WTC11 (cell line): ENCODE measurements at regions not wholly inside any gene's neighbourhood (a gene's known extent, or its start where the extent isn't known, plus 50 kb on each side); places are given as distances from the start of the nearest gene placed in this dataset.

Experiments used
- ATAC-seq: fragments of 200-7000 bp; cut with Tn5 transposase; 2 replicates; pipeline ENCODE4 v1.10.0; 2021; ENCODE audit warnings: mild to moderate bottlenecking, moderate library complexity
- CTCF ChIA-PET: fragments of 300-600 bp; sonication (Branson Sonifier 250); formaldehyde crosslinking; loops from one replicate; lab custom pipeline; 2021; ENCODE audit warnings: antibody characterized with exemption; lab: Charles Lee
- POLR2A ChIA-PET: fragments of 350-600 bp; sonication (Branson Sonifier 250); formaldehyde crosslinking; loops from one replicate; lab custom pipeline; 2021; ENCODE audit warnings: antibody characterized with exemption; lab: Charles Lee
- DNase-seq: peaks from one replicate; pipeline ENCODE4 v3.0.0; 2021; ENCODE audit warnings: low spot score
- H3K27ac Mint-ChIP-seq: 2 replicates; pipeline ENCODE4 v1.8.0; 2021; ENCODE audit warnings: mixed read lengths
- H3K27me3 Mint-ChIP-seq: 2 replicates; pipeline ENCODE4 v1.8.0; 2021; ENCODE audit warnings: low read depth, mild to moderate bottlenecking, moderate library complexity, mixed read lengths
- H3K36me3 Mint-ChIP-seq: 2 replicates; pipeline ENCODE4 v1.8.0; 2021; ENCODE audit warnings: mixed read lengths
- H3K4me1 Mint-ChIP-seq: 2 replicates; pipeline ENCODE4 v1.8.0; 2022; ENCODE audit warnings: mixed read lengths
- H3K4me3 Mint-ChIP-seq: 2 replicates; pipeline ENCODE4 v1.8.0; 2021; ENCODE audit warnings: mild to moderate bottlenecking, moderate library complexity, mixed read lengths
- H3K9me3 Mint-ChIP-seq: 2 replicates; pipeline ENCODE4 v1.8.0; 2021; ENCODE audit warnings: mixed read lengths
- CBFB ChIP-seq: sonication (generic); formaldehyde crosslinking; IDR thresholded peaks from 2 replicates; pipeline ENCODE4 v1.8.1; 2022; ENCODE audit warnings: mild to moderate bottlenecking, low read depth, missing genetic modification reagents
- CREB1 ChIP-seq: sonication (generic); formaldehyde crosslinking; IDR thresholded peaks from 2 replicates; pipeline ENCODE4 v1.8.0; 2023; ENCODE audit warnings: mild to moderate bottlenecking, missing genetic modification reagents
- GRHL2 ChIP-seq: fragments of 250-450 bp; sonication (Bioruptor Pico); IDR thresholded peaks from 2 replicates; pipeline ENCODE4 v1.8.0; 2022; ENCODE audit warnings: mild to moderate bottlenecking, moderate library complexity; ENCODE audit not compliant: insufficient replicate concordance, severe bottlenecking
- KAT7 ChIP-seq: sonication (generic); formaldehyde crosslinking; IDR thresholded peaks from 2 replicates; pipeline ENCODE4 v1.8.1; 2023; ENCODE audit warnings: missing genetic modification reagents, mild to moderate bottlenecking, borderline replicate concordance
- MLX ChIP-seq: sonication (generic); formaldehyde crosslinking; IDR thresholded peaks from 2 replicates; pipeline ENCODE4 v1.8.1; 2023; ENCODE audit warnings: mild to moderate bottlenecking, missing genetic modification reagents, moderate library complexity
- MYBL2 ChIP-seq: sonication (generic); formaldehyde crosslinking; IDR thresholded peaks from 2 replicates; pipeline ENCODE4 v1.8.1; 2023; ENCODE audit warnings: mild to moderate bottlenecking, moderate library complexity, missing genetic modification reagents
- NFATC4 ChIP-seq: fragments of 250-450 bp; sonication (Bioruptor Pico); IDR thresholded peaks from 2 replicates; pipeline ENCODE4 v1.9.0; 2021; ENCODE audit warnings: mild to moderate bottlenecking
- NFE2L1 ChIP-seq: sonication (generic); formaldehyde crosslinking; IDR thresholded peaks from 2 replicates; pipeline ENCODE4 v1.8.1; 2023; ENCODE audit warnings: missing genetic modification reagents
- NR1H2 ChIP-seq: sonication (generic); formaldehyde crosslinking; IDR thresholded peaks from 2 replicates; pipeline ENCODE4 v1.9.0; 2021; ENCODE audit warnings: mild to moderate bottlenecking, moderate library complexity, missing genetic modification reagents
- PREB ChIP-seq: sonication (generic); formaldehyde crosslinking; IDR thresholded peaks from 2 replicates; pipeline ENCODE4 v1.8.1; 2022; ENCODE audit warnings: mild to moderate bottlenecking, missing genetic modification reagents, moderate library complexity, borderline replicate concordance
- SOX15 ChIP-seq: fragments of 250-450 bp; sonication (Bioruptor Pico); IDR thresholded peaks from 2 replicates; pipeline ENCODE4 v1.9.0; 2021; ENCODE audit warnings: mild to moderate bottlenecking
- TEAD1 ChIP-seq: sonication (generic); formaldehyde crosslinking; IDR thresholded peaks from 2 replicates; pipeline ENCODE4 v1.8.0; 2022; ENCODE audit warnings: mild to moderate bottlenecking, missing genetic modification reagents
- ZNF121 ChIP-seq: sonication (generic); formaldehyde crosslinking; IDR thresholded peaks from 2 replicates; pipeline ENCODE4 v1.8.0; 2023; ENCODE audit warnings: missing genetic modification reagents
- ZNF138 ChIP-seq: sonication (generic); formaldehyde crosslinking; conservative IDR thresholded peaks from 2 replicates; pipeline ENCODE4 v1.8.1; 2022; ENCODE audit warnings: mild to moderate bottlenecking, moderate library complexity, missing genetic modification reagents
- ZSCAN18 ChIP-seq: fragments of 250-450 bp; sonication (Bioruptor Pico); IDR thresholded peaks from 2 replicates; pipeline ENCODE4 v2.1.2; 2022; ENCODE audit warnings: mild to moderate bottlenecking, moderate library complexity
- TF ChIP-seq, protein P1 (sequence below): fragments of 250-450 bp; sonication (Bioruptor Pico); IDR thresholded peaks from 2 replicates; pipeline ENCODE4 v1.9.0; 2021; ENCODE audit warnings: mild to moderate bottlenecking
- TF ChIP-seq, protein P2 (sequence below): sonication (generic); formaldehyde crosslinking; conservative IDR thresholded peaks from 2 replicates; pipeline ENCODE4 v1.8.1; 2022; ENCODE audit warnings: mild to moderate bottlenecking, missing genetic modification reagents
- TF ChIP-seq, protein P3 (sequence below): sonication (generic); formaldehyde crosslinking; conservative IDR thresholded peaks from 2 replicates; pipeline ENCODE4 v1.8.1; 2023; ENCODE audit warnings: mild to moderate bottlenecking, low read depth, missing genetic modification reagents, moderate library complexity
- TF ChIP-seq, protein P4 (sequence below): sonication (generic); formaldehyde crosslinking; IDR thresholded peaks from 2 replicates; pipeline ENCODE4 v1.8.0; 2023; ENCODE audit warnings: mild to moderate bottlenecking, missing genetic modification reagents

DNA sequence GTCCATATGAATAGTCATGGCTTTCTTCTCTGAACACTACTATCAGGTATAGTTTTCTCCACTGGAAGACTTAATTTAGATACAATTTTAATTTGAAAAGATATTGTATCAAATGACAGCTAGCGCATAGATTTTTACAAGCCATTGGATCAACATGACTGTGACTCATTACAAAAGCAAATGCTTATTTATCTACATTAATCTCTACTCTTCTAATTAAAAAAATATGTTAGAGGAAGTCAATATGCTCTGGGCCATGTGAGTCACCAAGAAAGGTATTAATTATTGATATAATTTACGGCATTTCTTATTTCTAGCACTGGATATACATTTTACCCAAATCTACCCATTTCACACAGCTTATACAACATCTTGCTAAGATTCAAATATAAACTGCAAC, 800.3 kb upstream of the GBE1 start:
- Mint-ChIP-seq H3K27me3 (no peaks in the 10 kb centered on the region), H3K4me1 (peaks cover 13% of the 10 kb centered on the region), H3K4me3 (no peak overlapping the region), H3K27ac (no peak overlapping the region), H3K9me3 (peaks cover 4% of the 10 kb centered on the region; the same call in 1 of the 2 replicates), H3K36me3 (no peaks in the 10 kb centered on the region)
- ChIA-PET POLR2A (no interaction called here), CTCF (no interaction called here)
- DNase-seq (no peak), ATAC-seq (no peak)
- TF ChIP-seq, protein P1, sequence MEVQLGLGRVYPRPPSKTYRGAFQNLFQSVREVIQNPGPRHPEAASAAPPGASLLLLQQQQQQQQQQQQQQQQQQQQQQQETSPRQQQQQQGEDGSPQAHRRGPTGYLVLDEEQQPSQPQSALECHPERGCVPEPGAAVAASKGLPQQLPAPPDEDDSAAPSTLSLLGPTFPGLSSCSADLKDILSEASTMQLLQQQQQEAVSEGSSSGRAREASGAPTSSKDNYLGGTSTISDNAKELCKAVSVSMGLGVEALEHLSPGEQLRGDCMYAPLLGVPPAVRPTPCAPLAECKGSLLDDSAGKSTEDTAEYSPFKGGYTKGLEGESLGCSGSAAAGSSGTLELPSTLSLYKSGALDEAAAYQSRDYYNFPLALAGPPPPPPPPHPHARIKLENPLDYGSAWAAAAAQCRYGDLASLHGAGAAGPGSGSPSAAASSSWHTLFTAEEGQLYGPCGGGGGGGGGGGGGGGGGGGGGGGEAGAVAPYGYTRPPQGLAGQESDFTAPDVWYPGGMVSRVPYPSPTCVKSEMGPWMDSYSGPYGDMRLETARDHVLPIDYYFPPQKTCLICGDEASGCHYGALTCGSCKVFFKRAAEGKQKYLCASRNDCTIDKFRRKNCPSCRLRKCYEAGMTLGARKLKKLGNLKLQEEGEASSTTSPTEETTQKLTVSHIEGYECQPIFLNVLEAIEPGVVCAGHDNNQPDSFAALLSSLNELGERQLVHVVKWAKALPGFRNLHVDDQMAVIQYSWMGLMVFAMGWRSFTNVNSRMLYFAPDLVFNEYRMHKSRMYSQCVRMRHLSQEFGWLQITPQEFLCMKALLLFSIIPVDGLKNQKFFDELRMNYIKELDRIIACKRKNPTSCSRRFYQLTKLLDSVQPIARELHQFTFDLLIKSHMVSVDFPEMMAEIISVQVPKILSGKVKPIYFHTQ (CRISPR knock-in tag): no peak
- TF ChIP-seq, protein P2, sequence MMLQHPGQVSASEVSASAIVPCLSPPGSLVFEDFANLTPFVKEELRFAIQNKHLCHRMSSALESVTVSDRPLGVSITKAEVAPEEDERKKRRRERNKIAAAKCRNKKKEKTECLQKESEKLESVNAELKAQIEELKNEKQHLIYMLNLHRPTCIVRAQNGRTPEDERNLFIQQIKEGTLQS (CRISPR knock-in tag): no peak
- TF ChIP-seq TEAD1 (CRISPR knock-in tag): no peak
- no peak for TF ChIP-seq ZNF121 (CRISPR knock-in tag)
- TF ChIP-seq, protein P3, sequence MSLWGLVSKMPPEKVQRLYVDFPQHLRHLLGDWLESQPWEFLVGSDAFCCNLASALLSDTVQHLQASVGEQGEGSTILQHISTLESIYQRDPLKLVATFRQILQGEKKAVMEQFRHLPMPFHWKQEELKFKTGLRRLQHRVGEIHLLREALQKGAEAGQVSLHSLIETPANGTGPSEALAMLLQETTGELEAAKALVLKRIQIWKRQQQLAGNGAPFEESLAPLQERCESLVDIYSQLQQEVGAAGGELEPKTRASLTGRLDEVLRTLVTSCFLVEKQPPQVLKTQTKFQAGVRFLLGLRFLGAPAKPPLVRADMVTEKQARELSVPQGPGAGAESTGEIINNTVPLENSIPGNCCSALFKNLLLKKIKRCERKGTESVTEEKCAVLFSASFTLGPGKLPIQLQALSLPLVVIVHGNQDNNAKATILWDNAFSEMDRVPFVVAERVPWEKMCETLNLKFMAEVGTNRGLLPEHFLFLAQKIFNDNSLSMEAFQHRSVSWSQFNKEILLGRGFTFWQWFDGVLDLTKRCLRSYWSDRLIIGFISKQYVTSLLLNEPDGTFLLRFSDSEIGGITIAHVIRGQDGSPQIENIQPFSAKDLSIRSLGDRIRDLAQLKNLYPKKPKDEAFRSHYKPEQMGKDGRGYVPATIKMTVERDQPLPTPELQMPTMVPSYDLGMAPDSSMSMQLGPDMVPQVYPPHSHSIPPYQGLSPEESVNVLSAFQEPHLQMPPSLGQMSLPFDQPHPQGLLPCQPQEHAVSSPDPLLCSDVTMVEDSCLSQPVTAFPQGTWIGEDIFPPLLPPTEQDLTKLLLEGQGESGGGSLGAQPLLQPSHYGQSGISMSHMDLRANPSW (CRISPR knock-in tag): no peak
- TF ChIP-seq ZNF138: no peak
- no peak for TF ChIP-seq MLX (CRISPR knock-in tag)

GRCh38 chr3:82558081-82558480, 796.6 kb upstream of the GBE1 start:
- POLR2A ChIA-PET: no interaction called here

DNA sequence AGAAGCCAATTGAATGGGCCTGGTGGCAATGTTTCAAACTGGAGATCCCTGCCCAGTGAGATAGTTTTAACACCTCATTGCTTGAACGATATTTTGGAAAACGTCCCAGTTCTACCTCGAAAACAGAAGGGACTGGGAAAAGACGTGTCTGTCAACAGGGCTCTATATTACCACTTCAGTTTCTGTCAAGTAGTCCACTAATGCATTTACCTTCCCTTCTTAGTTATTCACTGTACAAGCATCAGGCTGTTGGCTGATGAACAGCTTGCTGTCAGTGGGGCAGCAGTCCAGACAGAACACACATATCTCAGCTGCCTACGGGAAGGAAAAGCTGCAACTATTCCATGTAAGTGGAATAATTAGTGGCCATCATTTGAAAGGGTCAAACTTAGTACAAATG, 794.7 kb upstream of the GBE1 start:
- H3K4me1 Mint-ChIP-seq: peaks cover 42% of the 10 kb centered on the region
- no peak for DNase-seq
- CTCF ChIA-PET: no interaction called here
- H3K36me3 Mint-ChIP-seq: no peaks in the 10 kb centered on the region
- peaks cover 3% of the 10 kb centered on the region; the same call in 1 of the 2 replicates for H3K9me3 Mint-ChIP-seq
- no peak overlapping the region for H3K4me3 Mint-ChIP-seq
- ATAC-seq: no peak
- no peaks in the 10 kb centered on the region for H3K27me3 Mint-ChIP-seq
- peak overlapping the region; percentile 45; the same call in 1 of the 2 replicates for H3K27ac Mint-ChIP-seq
- POLR2A ChIA-PET: no interaction called here
- no peak for TF ChIP-seq KAT7
- no peak for TF ChIP-seq GRHL2 (CRISPR knock-in tag)
- TF ChIP-seq NR1H2 (CRISPR knock-in tag): no peak
- TF ChIP-seq NFATC4: no peak
- TF ChIP-seq, protein P4, sequence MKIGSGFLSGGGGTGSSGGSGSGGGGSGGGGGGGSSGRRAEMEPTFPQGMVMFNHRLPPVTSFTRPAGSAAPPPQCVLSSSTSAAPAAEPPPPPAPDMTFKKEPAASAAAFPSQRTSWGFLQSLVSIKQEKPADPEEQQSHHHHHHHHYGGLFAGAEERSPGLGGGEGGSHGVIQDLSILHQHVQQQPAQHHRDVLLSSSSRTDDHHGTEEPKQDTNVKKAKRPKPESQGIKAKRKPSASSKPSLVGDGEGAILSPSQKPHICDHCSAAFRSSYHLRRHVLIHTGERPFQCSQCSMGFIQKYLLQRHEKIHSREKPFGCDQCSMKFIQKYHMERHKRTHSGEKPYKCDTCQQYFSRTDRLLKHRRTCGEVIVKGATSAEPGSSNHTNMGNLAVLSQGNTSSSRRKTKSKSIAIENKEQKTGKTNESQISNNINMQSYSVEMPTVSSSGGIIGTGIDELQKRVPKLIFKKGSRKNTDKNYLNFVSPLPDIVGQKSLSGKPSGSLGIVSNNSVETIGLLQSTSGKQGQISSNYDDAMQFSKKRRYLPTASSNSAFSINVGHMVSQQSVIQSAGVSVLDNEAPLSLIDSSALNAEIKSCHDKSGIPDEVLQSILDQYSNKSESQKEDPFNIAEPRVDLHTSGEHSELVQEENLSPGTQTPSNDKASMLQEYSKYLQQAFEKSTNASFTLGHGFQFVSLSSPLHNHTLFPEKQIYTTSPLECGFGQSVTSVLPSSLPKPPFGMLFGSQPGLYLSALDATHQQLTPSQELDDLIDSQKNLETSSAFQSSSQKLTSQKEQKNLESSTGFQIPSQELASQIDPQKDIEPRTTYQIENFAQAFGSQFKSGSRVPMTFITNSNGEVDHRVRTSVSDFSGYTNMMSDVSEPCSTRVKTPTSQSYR (CRISPR knock-in tag): no peak
- TF ChIP-seq MYBL2 (CRISPR knock-in tag): no peak
- no peak for TF ChIP-seq ZSCAN18
- no peak for TF ChIP-seq SOX15 (CRISPR knock-in tag)
- TF ChIP-seq CBFB (CRISPR knock-in tag): no peak
- TF ChIP-seq CREB1 (CRISPR knock-in tag): no peak
- TF ChIP-seq PREB (CRISPR knock-in tag): no peak

More at GRCh38 chr3:82558081-82558480, 796.6 kb upstream of the GBE1 start:
- no peak overlapping the region for H3K4me3 Mint-ChIP-seq
- peak; percentile 51 for ATAC-seq
- H3K27ac Mint-ChIP-seq: peak overlapping the region; percentile 63
- CTCF ChIA-PET: no interaction called here
- H3K9me3 Mint-ChIP-seq: no peaks in the 10 kb centered on the region
- TF ChIP-seq CREB1 (CRISPR knock-in tag) (no peak), NFE2L1 (CRISPR knock-in tag) (peak; percentile 93)
- TF ChIP-seq, all 79 proteins: peak for 1
- H3K4me1 Mint-ChIP-seq: peaks cover 42% of the 10 kb centered on the region
- H3K36me3 Mint-ChIP-seq: no peaks in the 10 kb centered on the region
- H3K27me3 Mint-ChIP-seq: no peaks in the 10 kb centered on the region
- no peak for DNase-seq
